OCI-LY7 (cell line): ENCODE measurements at regions not wholly inside any gene's neighbourhood (a gene's known extent, or its start where the extent isn't known, plus 50 kb on each side); places are given as distances from the start of the nearest gene placed in this dataset.

Experiments used
- BruUV-seq: library from RNA; stranded (reverse); fragments of 400-500 nt; replicated peaks from 2 replicates; lab custom pipeline; 2021; lab: Mats Ljungman, UMichigan
- CTCF ChIA-PET: fragments of 300-600 bp; sonication (Branson Sonifier 250); formaldehyde crosslinking; loops from one replicate; lab custom pipeline; 2022; ENCODE audit warnings: antibody characterized with exemption; ENCODE audit not compliant: unreplicated experiment; lab: Charles Lee
- POLR2A ChIA-PET: fragments of 300-600 bp; sonication (Branson Sonifier 250); formaldehyde crosslinking; loops from one replicate; lab custom pipeline; 2022; ENCODE audit warnings: antibody characterized with exemption; lab: Charles Lee
- DNase-seq: peaks from one replicate; pipeline ENCODE4 v3.0.0-alpha.2; 2015; ENCODE audit warnings: low spot score
- H2AFZ ChIP-seq: fragments of 200-600 bp; sonication (generic), shearing (Covaris generic); 2 replicates; pipeline ENCODE4 v1.6.1; 2014; ENCODE audit warnings: mild to moderate bottlenecking, antibody characterized with exemption, low read length, moderate library complexity
- H3K27ac ChIP-seq: fragments of 200-600 bp; sonication (generic); 2 replicates; pipeline ENCODE4 v1.5.1; 2014; ENCODE audit warnings: mixed run types, low read depth, mild to moderate bottlenecking, moderate library complexity, low read length, inconsistent platforms; ENCODE audit not compliant: poor library complexity, severe bottlenecking
- H3K36me3 ChIP-seq: fragments of 200-600 bp; sonication (generic); 2 replicates; pipeline ENCODE4 v1.6.1; 2014; ENCODE audit warnings: mild to moderate bottlenecking, antibody characterized with exemption, low read length, moderate library complexity, mixed read lengths; ENCODE audit not compliant: insufficient read depth
- H3K4me1 ChIP-seq: fragments of 200-600 bp; sonication (generic); 2 replicates; pipeline ENCODE4 v1.5.1; 2014; ENCODE audit warnings: mild to moderate bottlenecking, low read length; ENCODE audit not compliant: insufficient read depth, poor library complexity, severe bottlenecking
- H3K4me2 ChIP-seq: fragments of 200-600 bp; sonication (generic); 2 replicates; pipeline ENCODE4 v1.6.1; 2014; ENCODE audit warnings: mild to moderate bottlenecking, low read length
- H3K4me3 ChIP-seq: fragments of 200-600 bp; sonication (generic); 2 replicates; pipeline ENCODE4 v1.5.1; 2014; ENCODE audit warnings: mild to moderate bottlenecking, low read depth, low read length; ENCODE audit not compliant: poor library complexity, severe bottlenecking
- H3K79me2 ChIP-seq: fragments of 200-600 bp; sonication (generic); 2 replicates; pipeline ENCODE4 v1.6.1; 2016; ENCODE audit warnings: low read depth, mild to moderate bottlenecking, low read length, moderate library complexity, mixed read lengths; ENCODE audit not compliant: insufficient read depth
- H3K9me2 ChIP-seq: fragments of 200-600 bp; sonication (generic); 2 replicates; pipeline ENCODE4 v1.6.1; 2016; ENCODE audit warnings: mild to moderate bottlenecking, low read length, mixed read lengths; ENCODE audit not compliant: insufficient read depth
- H3K9me3 ChIP-seq: fragments of 200-600 bp; sonication (generic); 2 replicates; pipeline ENCODE4 v1.6.1; 2014; ENCODE audit warnings: mild to moderate bottlenecking, mixed run types, low read length, mixed read lengths
- H4K20me1 ChIP-seq: fragments of 200-600 bp; sonication (generic); 2 replicates; pipeline ENCODE4 v1.6.1; 2014; ENCODE audit warnings: mild to moderate bottlenecking, antibody characterized with exemption, low read length, moderate library complexity, mixed read lengths; ENCODE audit not compliant: insufficient read depth
- EZH2phosphoT487 ChIP-seq: fragments of 200-600 bp; sonication (generic); IDR thresholded peaks from 2 replicates; pipeline ENCODE4 v1.6.1; 2018; ENCODE audit warnings: low read depth, borderline replicate concordance, mild to moderate bottlenecking, mixed run types, antibody characterized with exemption, low read length, moderate library complexity, mixed read lengths
- intact Hi-C: fragments of 100-400 bp; cut with micrococcal nuclease; formaldehyde crosslinking; loops from one replicate; pipeline ENCODE4 v1.10.0; 2022; ENCODE audit not compliant: unreplicated experiment
- TF ChIP-seq, protein P1 (sequence below): fragments of 200-600 bp; sonication (generic); conservative IDR thresholded peaks from 2 replicates; pipeline ENCODE4 v1.5.1; 2014; ENCODE audit warnings: mild to moderate bottlenecking, antibody characterized with exemption, low read length, moderate library complexity, mixed read lengths

DNA sequence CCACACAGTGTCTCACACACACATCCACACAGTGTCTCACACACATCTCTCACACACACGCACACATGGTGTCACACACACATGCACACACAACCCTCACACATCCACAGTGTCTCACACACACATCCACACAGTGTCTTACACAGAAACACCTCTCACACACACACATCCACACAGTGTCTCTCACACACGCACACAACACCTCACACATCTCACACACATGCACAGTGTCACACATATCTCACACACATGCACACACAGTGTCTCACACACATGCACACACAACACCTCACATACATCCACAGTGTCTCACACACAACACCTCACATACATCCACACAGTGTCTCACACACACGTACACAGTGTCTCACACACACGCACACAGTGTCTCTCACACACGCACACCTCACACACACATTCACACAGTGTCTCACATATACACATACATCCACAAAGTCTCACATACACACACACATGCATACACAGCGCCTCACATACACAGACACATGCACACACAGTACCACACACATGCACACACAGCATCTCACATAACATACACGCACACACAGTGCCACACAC lies 473.9 kb upstream of the HS6ST1 start:
- Histone ChIP-seq H2AFZ (no peak overlapping the region), H4K20me1 (no peaks in the 10 kb centered on the region), H3K4me3 (no peak overlapping the region), H3K79me2 (no peaks in the 10 kb centered on the region), H3K4me2 (no peak overlapping the region), H3K9me2 (no peaks in the 10 kb centered on the region), H3K27ac (no peak overlapping the region), H3K9me3 (no peaks in the 10 kb centered on the region), H3K36me3 (no peaks in the 10 kb centered on the region), H3K4me1 (no peaks in the 10 kb centered on the region)
- no TSS peak for BruUV-seq
- ChIA-PET CTCF (no interaction called here), POLR2A (interaction anchor here (0.7 kb wide), 1 partner anchor 9 kb away, joined by 4 read pairs; no protein-coding TSS in a partner anchor)
- TF ChIP-seq EZH2phosphoT487 = no peak
- TF ChIP-seq, protein P1, sequence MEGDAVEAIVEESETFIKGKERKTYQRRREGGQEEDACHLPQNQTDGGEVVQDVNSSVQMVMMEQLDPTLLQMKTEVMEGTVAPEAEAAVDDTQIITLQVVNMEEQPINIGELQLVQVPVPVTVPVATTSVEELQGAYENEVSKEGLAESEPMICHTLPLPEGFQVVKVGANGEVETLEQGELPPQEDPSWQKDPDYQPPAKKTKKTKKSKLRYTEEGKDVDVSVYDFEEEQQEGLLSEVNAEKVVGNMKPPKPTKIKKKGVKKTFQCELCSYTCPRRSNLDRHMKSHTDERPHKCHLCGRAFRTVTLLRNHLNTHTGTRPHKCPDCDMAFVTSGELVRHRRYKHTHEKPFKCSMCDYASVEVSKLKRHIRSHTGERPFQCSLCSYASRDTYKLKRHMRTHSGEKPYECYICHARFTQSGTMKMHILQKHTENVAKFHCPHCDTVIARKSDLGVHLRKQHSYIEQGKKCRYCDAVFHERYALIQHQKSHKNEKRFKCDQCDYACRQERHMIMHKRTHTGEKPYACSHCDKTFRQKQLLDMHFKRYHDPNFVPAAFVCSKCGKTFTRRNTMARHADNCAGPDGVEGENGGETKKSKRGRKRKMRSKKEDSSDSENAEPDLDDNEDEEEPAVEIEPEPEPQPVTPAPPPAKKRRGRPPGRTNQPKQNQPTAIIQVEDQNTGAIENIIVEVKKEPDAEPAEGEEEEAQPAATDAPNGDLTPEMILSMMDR = no peak
- no peak for DNase-seq
- intact Hi-C loops = no loop called here

- H3K79me2 ChIP-seq = no peaks in the 10 kb centered on the region
- H3K27ac ChIP-seq = no peak overlapping the region
- no peaks in the 10 kb centered on the region for H3K4me1 ChIP-seq
- H3K36me3 ChIP-seq = no peaks in the 10 kb centered on the region
- CTCF ChIA-PET = no interaction called here
- POLR2A ChIA-PET = interaction anchor here (0.7 kb wide), 1 partner anchor 8 kb away, joined by 4 read pairs; no protein-coding TSS in a partner anchor
- H4K20me1 ChIP-seq = no peaks in the 10 kb centered on the region
- H3K9me3 ChIP-seq = no peaks in the 10 kb centered on the region
- no peak overlapping the region for H2AFZ ChIP-seq
- BruUV-seq = no TSS peak
- no peak overlapping the region for H3K4me2 ChIP-seq
- intact Hi-C loops = no loop called here
- TF ChIP-seq, protein P1 = no peak
- TF ChIP-seq EZH2phosphoT487 = no peak
- no peaks in the 10 kb centered on the region for H3K9me2 ChIP-seq
- DNase-seq = no peak
- no peak overlapping the region for H3K4me3 ChIP-seq
Measured at GRCh38 chr2:128793404-128793803, 474.7 kb upstream of the HS6ST1 start.

DNA sequence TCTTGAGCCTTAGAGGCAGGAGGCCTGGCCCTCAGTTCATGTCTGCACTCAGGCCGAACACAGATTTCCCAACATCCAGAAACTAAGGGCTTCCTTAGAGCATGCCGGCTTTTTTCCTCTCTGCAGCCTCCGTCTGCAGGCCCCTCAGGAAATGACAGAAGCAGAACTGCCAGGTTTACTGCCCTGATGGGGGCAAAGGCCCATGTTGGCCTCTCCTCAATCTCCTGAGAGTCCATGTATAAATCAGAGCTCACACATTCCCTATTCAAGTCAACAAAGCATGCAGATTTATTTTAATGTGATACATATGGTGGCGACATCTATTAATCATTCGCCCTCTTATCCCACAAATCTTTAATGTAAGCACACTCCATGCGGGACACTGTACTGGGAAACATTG lies 475.6 kb upstream of the HS6ST1 start:
- CTCF ChIA-PET = no interaction called here
- Histone ChIP-seq H3K4me3 (no peak overlapping the region), H4K20me1 (no peaks in the 10 kb centered on the region)

More for the DNA sequence above, 475.6 kb upstream of the HS6ST1 start:
- Histone ChIP-seq H2AFZ (no peak overlapping the region), H3K79me2 (no peaks in the 10 kb centered on the region), H3K4me2 (no peak overlapping the region), H3K9me2 (no peaks in the 10 kb centered on the region), H3K4me1 (no peaks in the 10 kb centered on the region), H3K36me3 (no peaks in the 10 kb centered on the region), H3K27ac (no peak overlapping the region), H3K9me3 (no peaks in the 10 kb centered on the region)
- BruUV-seq = no TSS peak
- POLR2A ChIA-PET = no interaction called here
- TF ChIP-seq EZH2phosphoT487 = no peak
- TF ChIP-seq, protein P1 = no peak
- DNase-seq = no peak
- intact Hi-C loops = no loop called here
